MCF 10A (cell line): ENCODE measurements at regions not wholly inside any gene's neighbourhood (a gene's known extent, or its start where the extent isn't known, plus 50 kb on each side); places are given as distances from the start of the nearest gene placed in this dataset. TPM values are rescaled to one million over a fixed set of nuclear protein-coding genes. Genes with fewer than 3 reads are reported as not detected.

Experiments
- BruUV-seq: library from RNA; stranded (reverse); fragments of 400-500 nt; replicated peaks from 2 replicates; lab custom pipeline; 2021; lab: Mats Ljungman, UMichigan
- CTCF ChIA-PET: fragments of 300-600 bp; sonication (Branson Sonifier 250); formaldehyde crosslinking; extraction: SDS; loops from one replicate; lab custom pipeline; 2021; ENCODE audit warnings: antibody characterized with exemption, inconsistent platforms; lab: Yijun Ruan, JAX
- POLR2A ChIA-PET: fragments of 300-600, 350-650 bp; sonication (Branson Sonifier 250); formaldehyde crosslinking; extraction: SDS; loops from one replicate; lab custom pipeline; 2020; ENCODE audit warnings: antibody characterized with exemption, inconsistent platforms; lab: Yijun Ruan, JAX
- DNase-seq: peaks from one replicate; pipeline ENCODE4 v3.0.0-alpha.2; 2018; ENCODE audit not compliant: unreplicated experiment
- H3K27ac Mint-ChIP-seq: one replicate; pipeline ENCODE4 v1.8.0; 2022; ENCODE audit warnings: mild to moderate bottlenecking, low read depth, mixed read lengths; ENCODE audit not compliant: unreplicated experiment
- H3K27me3 Mint-ChIP-seq: one replicate; pipeline ENCODE4 v1.8.0; 2022; ENCODE audit warnings: mixed read lengths; ENCODE audit not compliant: insufficient read depth, unreplicated experiment
- H3K36me3 Mint-ChIP-seq: one replicate; pipeline ENCODE4 v1.8.0; 2022; ENCODE audit warnings: mild to moderate bottlenecking, moderate library complexity, mixed read lengths; ENCODE audit not compliant: insufficient read depth, unreplicated experiment
- H3K4me1 Mint-ChIP-seq: one replicate; pipeline ENCODE4 v1.8.0; 2022; ENCODE audit warnings: mixed read lengths; ENCODE audit not compliant: insufficient read depth, unreplicated experiment
- H3K4me3 Mint-ChIP-seq: one replicate; pipeline ENCODE4 v1.8.0; 2022; ENCODE audit warnings: mild to moderate bottlenecking, moderate library complexity, mixed read lengths; ENCODE audit not compliant: unreplicated experiment
- H3K9me3 Mint-ChIP-seq: one replicate; pipeline ENCODE4 v1.8.0; 2022; ENCODE audit warnings: mixed read lengths; ENCODE audit not compliant: unreplicated experiment
- CTCF ChIP-seq: fragments of 200-600 bp; IDR thresholded peaks from one replicate; pipeline ENCODE4 v1.8.0; 2022; ENCODE audit warnings: antibody characterized with exemption, mild to moderate bottlenecking; ENCODE audit not compliant: unreplicated experiment
- intact Hi-C: fragments of 100-400 bp; cut with micrococcal nuclease; formaldehyde crosslinking; loops from 2 replicates; pipeline ENCODE4 v1.14.1; 2022
- microRNA-seq: library from miRNA; unstranded; fragments of <30 nt; microRNA quantifications from one replicate; pipeline ENCODE4 v1.2.0, GENCODE V29; 2022

- H3K27me3 Mint-ChIP-seq, result no peaks in the 10 kb centered on the region
- no peak for TF ChIP-seq CTCF
- H3K9me3 Mint-ChIP-seq, result peaks cover 10% of the 10 kb centered on the region
- no peak overlapping the region for H3K4me3 Mint-ChIP-seq
- H3K36me3 Mint-ChIP-seq, result no peaks in the 10 kb centered on the region
- peaks cover 21% of the 10 kb centered on the region for H3K4me1 Mint-ChIP-seq
- CTCF ChIA-PET, result interaction anchor here (0.5 to 2.1 kb wide), 6 partner anchors 50 to 673 kb away, joined by 3 to 17 read pairs (median 4); partner anchors contain the start of gene IL12A
- no peak overlapping the region for H3K27ac Mint-ChIP-seq
- DNase-seq, result no peak
- no TSS peak for BruUV-seq
- intact Hi-C loops, result no loop called here
- POLR2A ChIA-PET, result interaction anchor here (1.3 to 1.8 kb wide), 2 partner anchors 9 to 53 kb away, joined by 3 to 5 read pairs; no protein-coding TSS in a partner anchor
Measured at GRCh38 chr3:159937561-159938166, 51.0 kb upstream of the IL12A start.

GRCh38 chr3:159938714-159939113, 49.9 kb upstream of the IL12A start:
- Mint-ChIP-seq H3K27me3 (no peaks in the 10 kb centered on the region), H3K4me1 (peaks cover 21% of the 10 kb centered on the region), H3K4me3 (no peak overlapping the region), H3K27ac (peak overlapping the region; percentile 25), H3K36me3 (no peaks in the 10 kb centered on the region), H3K9me3 (peaks cover 10% of the 10 kb centered on the region)
- no TSS peak for BruUV-seq
- TF ChIP-seq CTCF, result no peak
- POLR2A ChIA-PET, result interaction anchor here (1.3 to 1.8 kb wide), 2 partner anchors 10 to 54 kb away, joined by 3 to 5 read pairs; no protein-coding TSS in a partner anchor
- DNase-seq, result peak; percentile 74
- CTCF ChIA-PET, result interaction anchor here (1.1 kb wide), 2 partner anchors 48 to 50 kb away, joined by 4 to 5 read pairs; partner anchors contain the start of gene IL12A
- intact Hi-C loops, result no loop called here

Small RNA genes lying in the stretch of these regions (microRNA-seq; reads per million reads assigned to microRNA genes)
- not detected for gene MIR3919
